NCI-H2107 treated with DMSO at 0.1 percent for 48 hours (cell line): ENCODE measurements at regions not wholly inside any gene's neighbourhood (a gene's known extent, or its start where the extent isn't known, plus 50 kb on each side); places are given as distances from the start of the nearest gene placed in this dataset.

Source experiments
- DNase-seq: peaks from one replicate; lab custom pipeline; 2025; ENCODE audit not compliant: unreplicated experiment; lab: John Stamatoyannopoulos, UW

- no peak for DNase-seq
Measured at GRCh38 chr13:40434516-40435397, 231.7 kb downstream of the FOXO1 start.

GRCh38 chr13:40438022-40438680 lies 228.3 kb downstream of the FOXO1 start:
- DNase-seq: no peak

DNA sequence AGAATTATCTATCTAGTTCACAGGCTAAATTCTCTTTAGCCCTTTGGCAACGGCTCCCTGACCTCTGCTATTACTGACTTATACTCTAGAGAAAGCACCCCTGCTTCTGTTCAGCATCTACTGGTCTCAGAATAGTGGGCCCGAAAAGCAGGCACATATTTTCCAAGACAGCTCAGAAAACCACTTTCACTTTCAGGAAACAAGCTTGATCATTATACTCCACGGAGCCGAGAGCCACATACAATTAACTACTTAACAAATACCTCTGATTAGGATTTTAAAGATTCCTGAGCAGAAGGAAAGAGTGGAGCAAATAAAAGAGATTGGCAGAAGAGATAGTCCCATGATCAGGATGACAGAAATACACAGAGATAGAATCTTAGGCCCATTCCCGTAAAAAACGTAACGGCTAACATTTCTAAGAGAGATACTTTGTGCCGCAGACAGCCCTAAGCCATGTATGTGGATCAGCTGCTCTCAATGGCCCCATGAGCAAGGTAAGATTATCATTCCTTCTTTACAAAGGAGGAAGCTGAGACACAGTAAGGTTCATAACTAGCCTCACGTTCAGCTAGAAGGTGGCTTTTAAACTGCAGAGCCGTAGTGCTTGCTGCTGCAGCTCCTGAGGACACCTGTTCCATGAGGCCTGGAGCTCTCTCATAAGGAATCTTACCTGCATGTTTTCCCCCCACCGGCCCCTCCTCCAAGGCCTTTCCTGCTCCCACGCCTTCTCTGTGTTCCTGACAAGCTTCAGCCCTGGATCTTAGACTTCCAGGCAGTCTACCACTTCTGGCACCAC lies 227.2 kb downstream of the FOXO1 start:
- no peak for DNase-seq

DNA sequence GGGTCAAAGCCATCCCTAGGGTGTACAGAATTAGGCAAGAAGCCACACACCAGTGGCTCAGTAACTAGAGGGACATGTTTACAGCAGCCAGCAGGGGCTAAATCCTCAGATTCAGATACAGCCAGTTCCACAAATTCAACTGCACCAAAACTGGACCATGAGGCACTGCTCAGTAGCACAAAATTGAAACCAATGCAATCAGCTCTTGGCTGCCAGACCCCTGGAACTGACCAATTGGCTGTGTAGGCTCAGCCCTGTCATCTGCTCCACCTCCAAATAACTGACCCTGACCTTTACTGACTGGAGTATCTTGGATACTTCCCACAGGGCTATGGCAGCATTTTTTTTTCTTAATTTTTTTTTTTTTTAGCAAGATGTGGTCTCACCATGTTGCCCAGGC lies 226.5 kb downstream of the FOXO1 start:
- no peak for DNase-seq

GRCh38 chr13:40440990-40441820 lies 225.2 kb downstream of the FOXO1 start:
- DNase-seq: no peak

GRCh38 chr13:40442231-40442630 lies 224.2 kb downstream of the FOXO1 start:
- no peak for DNase-seq

GRCh38 chr13:40442826-40443225 lies 223.6 kb downstream of the FOXO1 start:
- DNase-seq: no peak

GRCh38 chr13:40444241-40444640 lies 222.2 kb downstream of the FOXO1 start:
- DNase-seq: no peak

DNA sequence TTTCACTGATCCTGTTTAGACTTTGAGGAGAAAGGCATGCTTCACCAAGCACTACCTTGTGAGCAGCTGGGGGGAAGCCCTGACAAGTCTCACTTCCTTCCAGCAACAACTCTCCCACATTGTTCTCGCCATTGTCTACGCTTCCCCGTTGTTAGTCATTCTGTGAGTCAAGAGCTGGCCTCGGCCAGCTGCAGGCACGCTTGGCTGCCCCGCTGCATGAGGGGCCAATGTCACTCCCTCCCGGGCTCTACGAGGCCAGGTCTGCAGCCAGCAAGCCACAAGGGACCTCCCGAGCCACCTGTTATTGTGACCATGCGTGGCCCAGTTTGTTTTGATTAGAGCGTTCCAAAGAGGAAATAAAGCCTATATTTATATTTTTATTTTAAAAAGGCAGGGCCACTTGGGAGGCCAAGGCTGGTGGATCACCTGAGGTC lies 220.9 kb downstream of the FOXO1 start:
- peak; percentile 72 for DNase-seq

GRCh38 chr13:40446365-40446764 lies 220.1 kb downstream of the FOXO1 start:
- DNase-seq: peak; percentile 40

DNA sequence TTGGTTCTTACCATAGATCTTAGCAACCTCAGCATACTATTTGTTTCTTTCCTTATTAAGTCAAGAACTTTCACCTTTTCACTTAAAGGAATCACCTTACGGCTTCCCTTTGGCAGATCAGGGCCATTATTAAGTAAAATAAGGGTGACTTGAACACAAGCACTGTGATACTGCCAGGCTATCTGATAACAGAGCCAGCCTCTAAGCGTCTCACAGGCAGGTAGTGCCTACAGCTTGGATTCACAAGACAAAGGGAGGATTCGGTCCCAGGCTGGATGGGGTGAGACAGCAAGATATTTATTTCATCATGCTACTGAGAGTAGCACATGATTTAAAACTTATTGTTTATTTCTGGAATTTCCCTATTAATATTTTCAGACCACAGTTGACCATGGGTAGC lies 218.6 kb downstream of the FOXO1 start:
- DNase-seq: no peak

GRCh38 chr13:40452038-40452666 lies 214.3 kb downstream of the FOXO1 start:
- DNase-seq: no peak

DNA sequence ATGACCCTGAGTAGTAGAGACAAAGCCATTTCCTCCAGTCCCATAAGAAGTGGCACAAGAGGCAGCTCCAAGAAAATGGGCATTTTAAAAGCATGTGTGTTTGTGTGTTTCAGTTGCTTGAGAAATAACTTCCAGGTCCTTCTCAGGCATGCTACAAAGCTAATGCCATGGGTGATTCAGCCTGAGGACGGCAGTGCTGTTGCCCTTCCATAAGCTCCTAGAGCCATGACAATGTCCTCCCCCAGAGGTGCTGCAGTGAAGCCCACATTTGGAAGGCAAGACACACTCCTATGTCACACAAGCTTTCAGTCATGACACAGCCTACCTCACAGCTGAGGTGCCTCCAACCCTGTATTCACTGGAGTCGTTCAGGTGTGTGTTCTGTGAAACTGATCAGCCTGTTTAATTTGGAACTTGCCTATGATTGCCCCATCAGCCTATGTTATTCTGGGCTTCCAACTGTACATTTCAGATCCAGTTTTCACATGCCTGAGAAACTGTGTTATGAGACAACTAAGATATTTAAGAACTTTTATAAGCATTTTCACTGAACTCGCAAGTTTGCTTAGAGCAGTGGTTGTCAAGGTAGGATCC lies 213.6 kb downstream of the FOXO1 start:
- no peak for DNase-seq

DNA sequence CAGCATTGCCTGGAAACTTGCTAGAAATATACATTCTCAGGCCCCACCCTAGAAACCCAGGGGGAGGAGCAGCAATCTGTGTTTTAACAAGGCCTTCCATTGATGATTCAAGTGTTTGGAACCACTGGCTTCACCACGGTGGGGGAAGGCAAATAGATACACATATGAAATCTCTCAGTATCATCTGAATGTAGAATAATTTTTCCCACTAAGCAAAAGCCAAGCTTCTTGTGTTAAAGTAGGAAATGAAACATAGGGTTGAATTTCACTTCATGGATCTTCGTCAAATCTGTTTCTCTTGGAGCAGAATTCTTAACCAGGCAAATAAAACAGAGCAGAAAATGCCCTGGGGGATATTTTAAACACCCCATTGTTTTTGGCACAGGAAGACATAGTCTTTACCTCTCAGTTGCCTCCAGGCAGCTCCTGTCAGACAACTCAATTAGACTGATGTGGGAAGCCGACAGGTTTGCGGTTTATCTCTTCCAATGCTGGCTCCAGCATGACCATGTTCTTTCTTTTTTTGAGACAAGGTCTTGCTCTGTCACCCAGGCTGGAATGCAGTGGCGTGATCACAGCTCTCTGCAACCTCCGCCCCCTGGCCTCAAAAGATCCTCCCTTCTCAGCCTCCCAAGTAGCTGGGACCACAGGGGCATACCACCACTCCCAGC lies 213.0 kb downstream of the FOXO1 start:
- no peak for DNase-seq

- DNase-seq: peak; percentile 89
Measured at GRCh38 chr13:40456397-40456953, 210.0 kb downstream of the FOXO1 start.

- no peak for DNase-seq
Measured at GRCh38 chr13:40456979-40457553, 209.4 kb downstream of the FOXO1 start.

- no peak for DNase-seq
Measured at GRCh38 chr13:40457929-40458719, 208.3 kb downstream of the FOXO1 start.

DNA sequence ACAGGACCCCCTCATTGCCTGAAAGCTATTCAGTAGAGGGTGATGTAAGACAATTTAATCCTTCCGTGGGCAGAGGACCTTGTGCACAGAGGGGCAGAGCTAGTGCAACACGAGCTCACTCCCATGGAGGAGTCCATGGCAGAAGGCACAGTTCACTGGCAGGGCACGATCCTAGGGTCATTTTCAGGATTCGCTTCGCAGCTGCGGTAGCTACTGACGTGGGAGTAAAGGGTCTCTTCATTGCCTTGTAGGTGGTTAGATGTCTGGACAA lies 207.8 kb downstream of the FOXO1 start:
- DNase-seq: no peak
